ENCODE measurements at regions not wholly inside any gene's neighbourhood (a gene's known extent, or its start where the extent isn't known, plus 50 kb on each side); places are given as distances from the start of the nearest gene placed in this dataset.
"Not testable (repeated sequence)": the region's sequence is repeated elsewhere in the genome, so short reads cannot be mapped to it uniquely, and the experiment has no call there.

DNA sequence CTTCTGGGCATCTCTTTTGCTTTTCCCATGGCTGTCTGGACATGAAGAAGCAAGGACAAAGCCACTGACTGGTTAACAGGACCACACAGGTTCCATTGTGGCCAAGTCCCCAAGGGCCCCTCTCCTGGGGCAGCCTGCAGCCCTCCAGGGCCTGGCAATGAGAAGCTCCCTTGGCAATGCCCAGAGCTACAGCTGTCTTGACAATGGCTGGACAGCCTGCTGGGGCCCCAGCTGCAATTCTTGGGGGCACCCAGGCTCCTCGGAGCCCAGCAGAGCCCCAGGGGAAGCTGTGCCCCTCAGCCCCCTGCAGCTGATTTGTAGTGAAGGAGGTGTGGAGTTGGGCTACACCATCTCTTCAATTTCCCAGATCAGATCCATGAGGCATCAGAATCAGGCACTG is 384.9 kb upstream of the PODXL start:
- peaks cover 3% of the 10 kb centered on the region for H3K27me3 ChIP-seq (replicated peaks)
- no peak overlapping the region for H3K4me3 ChIP-seq (ENCODE audit: low read depth, low read length)
- no peak for DNase-seq
- in situ Hi-C loops (cut with HindIII; ENCODE audit: low pct_ligation_motif_present, low sequenced_read_pairs): no loop called here
- TF ChIP-seq, protein P1, sequence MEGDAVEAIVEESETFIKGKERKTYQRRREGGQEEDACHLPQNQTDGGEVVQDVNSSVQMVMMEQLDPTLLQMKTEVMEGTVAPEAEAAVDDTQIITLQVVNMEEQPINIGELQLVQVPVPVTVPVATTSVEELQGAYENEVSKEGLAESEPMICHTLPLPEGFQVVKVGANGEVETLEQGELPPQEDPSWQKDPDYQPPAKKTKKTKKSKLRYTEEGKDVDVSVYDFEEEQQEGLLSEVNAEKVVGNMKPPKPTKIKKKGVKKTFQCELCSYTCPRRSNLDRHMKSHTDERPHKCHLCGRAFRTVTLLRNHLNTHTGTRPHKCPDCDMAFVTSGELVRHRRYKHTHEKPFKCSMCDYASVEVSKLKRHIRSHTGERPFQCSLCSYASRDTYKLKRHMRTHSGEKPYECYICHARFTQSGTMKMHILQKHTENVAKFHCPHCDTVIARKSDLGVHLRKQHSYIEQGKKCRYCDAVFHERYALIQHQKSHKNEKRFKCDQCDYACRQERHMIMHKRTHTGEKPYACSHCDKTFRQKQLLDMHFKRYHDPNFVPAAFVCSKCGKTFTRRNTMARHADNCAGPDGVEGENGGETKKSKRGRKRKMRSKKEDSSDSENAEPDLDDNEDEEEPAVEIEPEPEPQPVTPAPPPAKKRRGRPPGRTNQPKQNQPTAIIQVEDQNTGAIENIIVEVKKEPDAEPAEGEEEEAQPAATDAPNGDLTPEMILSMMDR (IDR thresholded peaks at IDR 0.05; ENCODE audit: low read depth, low read length, missing control alignments): no peak
- no peaks in the 10 kb centered on the region for H3K36me3 ChIP-seq (replicated peaks)
- H3K27ac ChIP-seq: no peak overlapping the region

DNA sequence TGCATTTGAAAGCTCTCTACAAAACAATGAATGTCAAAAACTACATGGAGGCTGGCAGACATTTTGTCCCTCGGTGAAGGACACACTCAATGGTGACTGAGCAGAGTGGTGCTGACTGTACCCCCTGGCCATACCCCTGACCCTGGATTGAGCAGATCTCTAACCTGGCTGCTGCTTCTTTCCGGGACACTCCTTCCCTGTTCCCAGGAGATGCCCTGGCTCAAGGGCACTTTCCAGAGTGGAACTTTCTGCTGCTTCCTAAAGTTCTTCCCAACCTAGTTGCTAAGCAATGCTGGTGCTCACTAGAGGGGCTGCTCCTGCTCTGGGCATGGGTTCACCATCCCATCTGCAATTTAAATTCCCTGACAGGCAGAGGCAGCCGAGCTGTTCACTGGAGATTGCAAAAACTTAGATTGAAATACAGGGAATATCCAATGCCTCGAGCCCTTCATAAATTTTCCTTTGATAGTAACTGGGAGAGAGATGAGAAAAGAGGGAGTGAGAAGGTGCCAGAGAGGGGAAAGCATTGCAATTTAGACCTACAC is 384.3 kb upstream of the PODXL start:
- TF ChIP-seq, protein P1 (IDR thresholded peaks at IDR 0.05; ENCODE audit: low read depth, low read length, missing control alignments): no peak
- DNase-seq: no peak
- in situ Hi-C loops (cut with HindIII; ENCODE audit: low pct_ligation_motif_present, low sequenced_read_pairs): no loop called here

DNA sequence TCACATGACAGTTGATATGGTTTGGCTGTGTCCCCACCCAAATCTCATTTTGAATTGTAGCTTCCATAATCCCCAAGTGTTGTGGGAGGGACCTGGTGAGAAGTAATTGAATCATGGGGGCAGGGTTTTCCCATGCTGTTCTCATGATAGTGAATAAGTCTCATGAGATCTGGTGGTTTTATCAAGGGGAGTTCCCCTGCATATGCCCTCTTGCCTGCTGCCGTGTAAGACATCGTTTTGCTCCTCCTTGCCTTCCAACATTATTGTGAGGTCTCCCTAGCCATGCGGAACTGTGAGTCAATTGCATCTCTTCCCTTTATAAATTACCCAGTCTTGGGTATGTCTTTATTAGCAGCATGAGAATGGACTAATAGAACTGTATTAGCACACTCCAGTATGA is 382.4 kb upstream of the PODXL start:
- in situ Hi-C loops (cut with HindIII; ENCODE audit: low pct_ligation_motif_present, low sequenced_read_pairs); H3K4me3 ChIP-seq (ENCODE audit: low read depth, low read length); H3K27me3 ChIP-seq (replicated peaks); H3K27ac ChIP-seq; H3K36me3 ChIP-seq (replicated peaks); DNase-seq: not testable (repeated sequence)

More for the DNA sequence above, 384.3 kb upstream of the PODXL start:
- H3K4me3 ChIP-seq (ENCODE audit: low read depth, low read length): no peak overlapping the region
- no peaks in the 10 kb centered on the region for H3K36me3 ChIP-seq (replicated peaks)
- H3K27ac ChIP-seq: no peak overlapping the region
- peaks cover 3% of the 10 kb centered on the region for H3K27me3 ChIP-seq (replicated peaks)

DNA sequence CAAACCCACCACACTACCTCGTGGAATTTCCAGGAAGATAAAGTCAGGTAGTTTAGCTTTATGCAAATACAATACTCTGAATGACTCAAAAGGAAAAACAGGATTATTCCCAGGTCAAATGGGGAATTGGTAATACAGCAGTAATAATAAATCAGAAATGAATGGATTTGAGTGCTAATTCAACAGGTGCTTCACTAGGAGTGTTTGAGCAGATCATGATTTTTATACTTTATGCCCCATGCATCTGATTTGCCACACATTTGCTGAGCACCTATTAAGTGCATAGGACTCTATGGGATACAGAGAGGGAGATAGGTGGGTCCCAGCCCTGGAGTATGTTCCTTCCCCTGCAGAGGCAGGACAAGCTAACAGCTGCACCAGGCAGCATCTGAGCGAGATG is 381.4 kb upstream of the PODXL start:
- TF ChIP-seq, protein P1 (IDR thresholded peaks at IDR 0.05; ENCODE audit: low read depth, low read length, missing control alignments): no peak
- Histone ChIP-seq H3K36me3 (replicated peaks) (no peaks in the 10 kb centered on the region), H3K4me3 (ENCODE audit: low read depth, low read length) (no peak overlapping the region), H3K27me3 (replicated peaks) (no peaks in the 10 kb centered on the region), H3K27ac (no peak overlapping the region)
- in situ Hi-C loops (cut with HindIII; ENCODE audit: low pct_ligation_motif_present, low sequenced_read_pairs): no loop called here
- DNase-seq: no peak

DNA sequence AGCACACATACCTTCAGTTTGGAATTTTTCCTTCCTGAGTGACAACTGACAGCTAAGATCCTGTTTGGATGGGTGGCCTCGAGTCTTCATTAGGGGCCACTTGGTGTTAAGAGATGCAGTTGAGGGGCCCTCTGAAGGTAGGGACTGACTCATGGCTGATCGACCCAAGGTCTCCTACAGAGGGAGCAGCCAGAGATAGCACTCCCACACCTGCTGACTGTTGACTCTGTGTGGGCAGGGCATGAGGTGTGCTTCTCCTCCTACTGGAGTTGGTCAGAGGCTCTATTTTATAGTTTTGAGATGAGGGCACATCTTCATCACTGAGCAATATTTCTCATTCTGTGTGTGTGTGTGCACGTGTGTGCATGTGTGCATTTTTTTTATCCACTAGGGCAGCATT is 378.8 kb upstream of the PODXL start:
- DNase-seq: no peak
- no peaks in the 10 kb centered on the region for H3K27me3 ChIP-seq (replicated peaks)
- no peaks in the 10 kb centered on the region for H3K36me3 ChIP-seq (replicated peaks)
- no peak overlapping the region for H3K4me3 ChIP-seq (ENCODE audit: low read depth, low read length)
- H3K27ac ChIP-seq: no peak overlapping the region
- TF ChIP-seq, protein P1 (IDR thresholded peaks at IDR 0.05; ENCODE audit: low read depth, low read length, missing control alignments): no peak
- in situ Hi-C loops (cut with HindIII; ENCODE audit: low pct_ligation_motif_present, low sequenced_read_pairs): no loop called here

DNA sequence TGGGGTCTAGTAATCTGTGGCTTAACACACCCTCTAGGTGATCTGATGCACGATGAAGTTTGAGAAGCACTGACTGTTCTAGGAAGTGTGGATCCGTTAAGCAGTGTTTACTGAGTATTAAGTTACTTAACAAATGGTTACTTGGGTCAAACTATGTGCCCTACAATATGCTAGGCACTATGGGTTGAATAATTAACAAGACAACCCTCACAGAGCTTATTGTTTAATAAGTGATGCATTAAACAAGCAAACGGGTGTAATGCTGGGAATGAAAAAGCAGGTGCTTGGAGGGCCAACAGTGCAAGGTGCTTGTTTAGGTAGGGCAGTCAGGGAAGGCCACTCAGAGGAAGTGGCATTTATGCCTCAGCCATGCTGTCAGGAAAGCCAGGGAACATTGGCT is 378.0 kb upstream of the PODXL start:
- TF ChIP-seq, protein P1 (IDR thresholded peaks at IDR 0.05; ENCODE audit: low read depth, low read length, missing control alignments): no peak

More for the DNA sequence above, 378.0 kb upstream of the PODXL start:
- H3K4me3 ChIP-seq (ENCODE audit: low read depth, low read length): no peak overlapping the region
- no peak for DNase-seq
- no peaks in the 10 kb centered on the region for H3K27me3 ChIP-seq (replicated peaks)
- in situ Hi-C loops (cut with HindIII; ENCODE audit: low pct_ligation_motif_present, low sequenced_read_pairs): no loop called here
- no peaks in the 10 kb centered on the region for H3K36me3 ChIP-seq (replicated peaks)
- no peak overlapping the region for H3K27ac ChIP-seq
